ENCODE measurements at regions not wholly inside any gene's neighbourhood (a gene's known extent, or its start where the extent isn't known, plus 50 kb on each side); places are given as distances from the start of the nearest gene placed in this dataset.

- TF ChIP-seq CTCF (IDR thresholded peaks at IDR 0.05), result no peak
- TF ChIP-seq POLR2AphosphoS5 (IDR thresholded peaks at IDR 0.05; ENCODE audit: insufficient read depth in 1 of 2, low read depth in 1 of 2), result no peak
- TF ChIP-seq POLR2A (IDR thresholded peaks at IDR 0.05), result no peak
- H3K9me3 ChIP-seq, result no peaks in the 10 kb centered on the region
- no peak for DNase-seq (ENCODE audit: extremely low spot score in 2 of 2)
- intact Hi-C loops (cut with DNase I), result no loop called here
- H3K27ac ChIP-seq, result no peak overlapping the region
- H3K27me3 ChIP-seq, result no peaks in the 10 kb centered on the region
- no peak overlapping the region for H3K4me3 ChIP-seq
- no peaks in the 10 kb centered on the region for H3K36me3 ChIP-seq
- H3K4me1 ChIP-seq, result no peaks in the 10 kb centered on the region
Measured at GRCh38 chr18:34549367-34549766, 160.7 kb upstream of the DTNA start.

- no peaks in the 10 kb centered on the region for H3K27me3 ChIP-seq
- no peaks in the 10 kb centered on the region for H3K36me3 ChIP-seq
- intact Hi-C loops (cut with DNase I), result no loop called here
- no peak overlapping the region for H3K4me3 ChIP-seq
- TF ChIP-seq CTCF (IDR thresholded peaks at IDR 0.05) (no peak), POLR2A (IDR thresholded peaks at IDR 0.05) (no peak), POLR2AphosphoS5 (IDR thresholded peaks at IDR 0.05; ENCODE audit: insufficient read depth in 1 of 2, low read depth in 1 of 2) (no peak)
- no peak for DNase-seq (ENCODE audit: extremely low spot score in 2 of 2)
- no peaks in the 10 kb centered on the region for H3K9me3 ChIP-seq
- H3K4me1 ChIP-seq, result no peaks in the 10 kb centered on the region
- H3K27ac ChIP-seq, result no peak overlapping the region
Measured at GRCh38 chr18:34550156-34550555, 159.9 kb upstream of the DTNA start.

- Histone ChIP-seq H3K27ac (no peak overlapping the region), H3K36me3 (no peaks in the 10 kb centered on the region), H3K4me1 (no peaks in the 10 kb centered on the region), H3K4me3 (no peak overlapping the region), H3K27me3 (no peaks in the 10 kb centered on the region), H3K9me3 (no peaks in the 10 kb centered on the region)
- intact Hi-C loops (cut with DNase I), result no loop called here
- no peak for DNase-seq (ENCODE audit: extremely low spot score in 2 of 2)
- no peak for TF ChIP-seq POLR2A (IDR thresholded peaks at IDR 0.05)
- no peak for TF ChIP-seq POLR2AphosphoS5 (IDR thresholded peaks at IDR 0.05; ENCODE audit: insufficient read depth in 1 of 2, low read depth in 1 of 2)
- TF ChIP-seq CTCF (IDR thresholded peaks at IDR 0.05), result no peak
Measured at GRCh38 chr18:34550902-34551301, 159.2 kb upstream of the DTNA start.

GRCh38 chr18:34551824-34552223 is 158.3 kb upstream of the DTNA start:
- H3K4me1 ChIP-seq, result no peaks in the 10 kb centered on the region
- H3K27ac ChIP-seq, result no peak overlapping the region
- H3K27me3 ChIP-seq, result no peaks in the 10 kb centered on the region
- H3K36me3 ChIP-seq, result no peaks in the 10 kb centered on the region
- TF ChIP-seq POLR2A (IDR thresholded peaks at IDR 0.05), result no peak
- no peak for TF ChIP-seq CTCF (IDR thresholded peaks at IDR 0.05)
- TF ChIP-seq POLR2AphosphoS5 (IDR thresholded peaks at IDR 0.05; ENCODE audit: insufficient read depth in 1 of 2, low read depth in 1 of 2), result no peak
- H3K9me3 ChIP-seq, result no peaks in the 10 kb centered on the region
- DNase-seq (ENCODE audit: extremely low spot score in 2 of 2), result no peak
- intact Hi-C loops (cut with DNase I), result no loop called here
- H3K4me3 ChIP-seq, result no peak overlapping the region

- Histone ChIP-seq H3K4me1 (no peaks in the 10 kb centered on the region), H3K27me3 (no peaks in the 10 kb centered on the region), H3K4me3 (no peak overlapping the region), H3K36me3 (no peaks in the 10 kb centered on the region), H3K9me3 (no peaks in the 10 kb centered on the region), H3K27ac (no peak overlapping the region)
- no peak for DNase-seq (ENCODE audit: extremely low spot score in 2 of 2)
- intact Hi-C loops (cut with DNase I), result no loop called here
- TF ChIP-seq CTCF (IDR thresholded peaks at IDR 0.05) (no peak), POLR2AphosphoS5 (IDR thresholded peaks at IDR 0.05; ENCODE audit: insufficient read depth in 1 of 2, low read depth in 1 of 2) (no peak), POLR2A (IDR thresholded peaks at IDR 0.05) (no peak)
Measured at GRCh38 chr18:34562252-34562870, 147.7 kb upstream of the DTNA start.
